Stimulated activated naive CD8-positive, alpha-beta T cell treated with anti-CD3 and anti-CD28 coated beads, Interleukin-15, Interleukin-2, amounts not matched to agents 100 ng/mL and 50 ng/mL, for 24 hours (primary cell): ENCODE measurements at regions not wholly inside any gene's neighbourhood (a gene's known extent, or its start where the extent isn't known, plus 50 kb on each side); places are given as distances from the start of the nearest gene placed in this dataset.

ENCODE experiments used
- H3K27ac Mint-ChIP-seq: one replicate; pipeline ENCODE4 v1.8.0; 2021; ENCODE audit warnings: mild to moderate bottlenecking, mixed read lengths
- H3K27me3 Mint-ChIP-seq: one replicate; pipeline ENCODE4 v1.8.0; 2021; ENCODE audit warnings: mixed read lengths
- H3K36me3 Mint-ChIP-seq: one replicate; pipeline ENCODE4 v1.8.0; 2021; ENCODE audit warnings: low read depth, mixed read lengths
- H3K4me1 Mint-ChIP-seq: one replicate; pipeline ENCODE4 v1.8.0; 2021; ENCODE audit warnings: low read depth, mixed read lengths
- H3K4me3 Mint-ChIP-seq: one replicate; pipeline ENCODE4 v1.8.0; 2021; ENCODE audit warnings: mild to moderate bottlenecking, mixed read lengths
- H3K9me3 Mint-ChIP-seq: one replicate; pipeline ENCODE4 v1.8.0; 2021; ENCODE audit warnings: mixed read lengths

DNA sequence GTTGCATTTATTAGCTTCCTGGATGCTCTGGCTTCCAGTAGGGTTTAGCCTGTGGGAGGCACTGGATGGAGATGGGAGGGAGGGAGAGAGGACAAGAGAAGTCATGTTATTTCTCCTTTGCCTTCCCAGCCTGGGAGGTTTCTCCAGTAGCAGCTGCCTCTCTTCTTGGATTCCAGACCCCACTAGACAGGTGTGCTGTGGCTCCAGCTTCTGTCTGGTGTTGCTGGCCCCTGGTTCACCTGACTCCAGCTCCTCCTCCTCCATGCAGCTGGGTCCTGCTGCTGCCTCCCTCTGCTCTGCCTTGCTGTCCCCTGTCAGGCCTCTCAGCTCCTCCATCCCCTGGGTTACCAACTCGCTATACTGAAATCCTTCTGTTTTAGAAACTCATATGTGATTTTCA lies 188.9 kb upstream of the TNP1 start:
- Mint-ChIP-seq H3K4me1 (no peaks in the 10 kb centered on the region), H3K27ac (no peak overlapping the region), H3K36me3 (no peaks in the 10 kb centered on the region), H3K9me3 (no peaks in the 10 kb centered on the region), H3K4me3 (no peak overlapping the region), H3K27me3 (peaks cover 22% of the 10 kb centered on the region)

- Mint-ChIP-seq H3K36me3 (no peaks in the 10 kb centered on the region), H3K27ac (no peak overlapping the region), H3K4me1 (no peaks in the 10 kb centered on the region), H3K27me3 (peaks cover 22% of the 10 kb centered on the region), H3K9me3 (no peaks in the 10 kb centered on the region), H3K4me3 (no peak overlapping the region)
Measured at GRCh38 chr2:217047631-217048030, 187.8 kb upstream of the TNP1 start.

DNA sequence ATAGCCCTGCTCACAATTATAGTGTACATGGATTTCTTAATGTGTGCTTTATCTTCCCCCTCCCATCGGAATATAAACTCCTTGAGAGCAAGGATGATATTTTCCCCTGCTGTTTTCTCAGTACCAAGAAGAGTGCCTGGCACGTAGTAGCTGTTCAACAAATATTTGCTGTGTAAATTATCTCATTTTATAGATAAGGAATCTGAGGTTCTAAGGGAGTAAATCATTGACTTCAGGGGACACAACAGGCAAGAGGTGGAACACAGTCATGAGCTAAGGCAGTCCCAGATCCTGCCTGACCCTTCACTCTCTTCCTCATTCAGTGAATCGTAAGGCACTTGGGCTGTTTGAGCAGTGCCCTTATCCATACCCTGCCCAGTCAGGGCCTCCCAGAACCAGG lies 187.3 kb upstream of the TNP1 start:
- Mint-ChIP-seq H3K4me1 (no peaks in the 10 kb centered on the region), H3K36me3 (no peaks in the 10 kb centered on the region), H3K27me3 (peaks cover 21% of the 10 kb centered on the region), H3K9me3 (no peaks in the 10 kb centered on the region), H3K4me3 (no peak overlapping the region), H3K27ac (no peak overlapping the region)

GRCh38 chr2:217045700-217046475 lies 186.0 kb upstream of the TNP1 start:
- peaks cover 7% of the 10 kb centered on the region for H3K9me3 Mint-ChIP-seq
- H3K4me3 Mint-ChIP-seq: no peak overlapping the region
- no peaks in the 10 kb centered on the region for H3K4me1 Mint-ChIP-seq
- no peak overlapping the region for H3K27ac Mint-ChIP-seq
- H3K36me3 Mint-ChIP-seq: no peaks in the 10 kb centered on the region
- H3K27me3 Mint-ChIP-seq: peaks cover 25% of the 10 kb centered on the region

GRCh38 chr2:217040099-217040498 lies 180.2 kb upstream of the TNP1 start:
- Mint-ChIP-seq H3K4me1 (no peaks in the 10 kb centered on the region), H3K27ac (no peak overlapping the region), H3K9me3 (peaks cover 7% of the 10 kb centered on the region), H3K4me3 (no peak overlapping the region), H3K36me3 (no peaks in the 10 kb centered on the region), H3K27me3 (peaks cover 14% of the 10 kb centered on the region)

DNA sequence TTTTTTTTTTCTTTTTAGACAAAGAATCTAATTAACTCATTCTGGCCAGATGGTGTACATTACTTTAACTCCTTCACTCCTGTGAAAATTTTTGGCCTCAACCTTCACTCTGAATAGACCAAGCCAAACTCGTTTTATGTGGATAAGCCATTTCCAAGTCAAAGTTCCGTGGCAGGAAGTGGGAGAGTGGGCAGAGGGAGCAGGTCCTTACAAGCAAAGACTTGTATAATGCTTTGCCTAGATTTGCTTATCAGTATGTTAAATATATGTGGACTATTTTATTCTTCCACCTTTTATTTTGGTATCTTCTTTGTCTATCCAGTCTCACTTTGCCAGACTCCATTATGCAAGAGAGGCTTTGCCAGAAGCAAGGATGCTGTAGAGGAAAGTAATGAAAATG lies 178.1 kb upstream of the TNP1 start:
- Mint-ChIP-seq H3K4me1 (no peaks in the 10 kb centered on the region), H3K27ac (no peak overlapping the region), H3K36me3 (no peaks in the 10 kb centered on the region), H3K27me3 (peaks cover 11% of the 10 kb centered on the region), H3K4me3 (no peak overlapping the region), H3K9me3 (peaks cover 7% of the 10 kb centered on the region)

GRCh38 chr2:217037353-217037752 lies 177.5 kb upstream of the TNP1 start:
- H3K4me1 Mint-ChIP-seq: no peaks in the 10 kb centered on the region
- no peak overlapping the region for H3K4me3 Mint-ChIP-seq
- H3K27ac Mint-ChIP-seq: no peak overlapping the region
- H3K9me3 Mint-ChIP-seq: peaks cover 7% of the 10 kb centered on the region
- H3K27me3 Mint-ChIP-seq: peaks cover 11% of the 10 kb centered on the region
- no peaks in the 10 kb centered on the region for H3K36me3 Mint-ChIP-seq

DNA sequence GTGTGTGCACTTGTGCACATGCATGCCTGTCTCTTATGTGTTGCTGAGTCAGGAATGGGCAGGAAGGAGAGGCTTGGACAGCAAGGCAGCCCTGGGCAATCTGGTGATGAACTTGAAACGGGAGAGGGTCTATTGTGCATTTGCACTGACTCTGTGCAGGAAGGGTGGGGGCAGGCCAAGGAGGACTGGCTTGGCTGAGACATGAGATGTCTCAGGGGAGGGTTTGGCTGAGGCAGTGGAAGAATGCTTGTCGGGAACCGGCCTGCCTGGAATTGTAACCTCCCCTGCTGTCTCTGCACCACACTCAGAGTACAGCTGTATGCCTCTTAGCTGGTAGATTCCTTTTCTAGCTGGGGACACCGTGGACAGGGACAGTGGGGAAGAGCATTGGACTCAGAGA lies 176.1 kb upstream of the TNP1 start:
- Mint-ChIP-seq H3K4me1 (no peaks in the 10 kb centered on the region), H3K27ac (no peak overlapping the region), H3K4me3 (no peak overlapping the region), H3K9me3 (no peaks in the 10 kb centered on the region), H3K27me3 (peaks cover 4% of the 10 kb centered on the region), H3K36me3 (no peaks in the 10 kb centered on the region)

DNA sequence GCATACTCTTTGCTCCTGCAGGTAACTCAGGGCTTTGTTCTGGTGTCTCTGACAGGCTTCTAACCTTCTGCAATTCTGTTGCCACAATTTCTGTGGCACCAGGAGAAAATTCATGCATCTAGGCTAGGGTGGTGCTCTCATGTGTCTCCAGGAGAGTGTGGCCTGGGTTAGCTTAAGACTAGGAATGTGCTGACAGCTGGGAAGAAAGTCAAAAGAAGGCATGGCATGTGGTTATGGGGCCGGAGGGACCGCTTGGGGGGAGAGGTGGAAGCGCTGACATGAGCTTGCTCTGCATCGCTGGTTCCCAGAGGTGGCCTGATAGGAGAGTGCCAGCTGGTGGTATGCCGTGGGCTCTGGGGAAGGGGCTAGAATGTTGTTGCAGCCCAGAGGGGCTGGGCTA lies 173.3 kb upstream of the TNP1 start:
- Mint-ChIP-seq H3K9me3 (no peaks in the 10 kb centered on the region), H3K4me3 (no peak overlapping the region), H3K36me3 (no peaks in the 10 kb centered on the region), H3K4me1 (no peaks in the 10 kb centered on the region), H3K27ac (no peak overlapping the region), H3K27me3 (peaks cover 9% of the 10 kb centered on the region)

- peaks cover 13% of the 10 kb centered on the region for H3K27me3 Mint-ChIP-seq
- H3K36me3 Mint-ChIP-seq: no peaks in the 10 kb centered on the region
- no peaks in the 10 kb centered on the region for H3K4me1 Mint-ChIP-seq
- no peak overlapping the region for H3K27ac Mint-ChIP-seq
- H3K4me3 Mint-ChIP-seq: no peak overlapping the region
- H3K9me3 Mint-ChIP-seq: no peaks in the 10 kb centered on the region
Measured at GRCh38 chr2:217031445-217031844, 171.6 kb upstream of the TNP1 start.

DNA sequence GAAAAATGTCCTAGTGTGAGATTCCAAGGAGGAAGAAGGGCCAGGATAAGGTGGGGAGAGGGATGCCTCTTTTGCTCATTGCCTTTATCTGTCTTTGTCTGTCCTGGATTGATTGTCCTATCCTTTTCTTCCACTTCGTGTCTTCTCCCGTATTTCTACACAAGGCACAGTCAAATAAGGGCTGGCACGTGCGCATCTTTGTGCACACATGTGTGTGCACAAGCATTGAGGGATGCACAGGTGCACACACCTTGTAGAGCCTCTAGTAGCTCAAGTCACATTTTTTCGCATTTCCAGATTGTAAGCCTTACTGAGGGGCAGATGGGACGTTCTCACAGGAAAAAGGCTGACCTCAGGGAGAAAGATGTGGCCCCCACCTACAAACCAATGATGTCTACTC lies 170.2 kb upstream of the TNP1 start:
- no peaks in the 10 kb centered on the region for H3K9me3 Mint-ChIP-seq
- no peaks in the 10 kb centered on the region for H3K36me3 Mint-ChIP-seq
- no peak overlapping the region for H3K27ac Mint-ChIP-seq
- H3K4me3 Mint-ChIP-seq: no peak overlapping the region
- H3K4me1 Mint-ChIP-seq: no peaks in the 10 kb centered on the region
- peaks cover 17% of the 10 kb centered on the region for H3K27me3 Mint-ChIP-seq

DNA sequence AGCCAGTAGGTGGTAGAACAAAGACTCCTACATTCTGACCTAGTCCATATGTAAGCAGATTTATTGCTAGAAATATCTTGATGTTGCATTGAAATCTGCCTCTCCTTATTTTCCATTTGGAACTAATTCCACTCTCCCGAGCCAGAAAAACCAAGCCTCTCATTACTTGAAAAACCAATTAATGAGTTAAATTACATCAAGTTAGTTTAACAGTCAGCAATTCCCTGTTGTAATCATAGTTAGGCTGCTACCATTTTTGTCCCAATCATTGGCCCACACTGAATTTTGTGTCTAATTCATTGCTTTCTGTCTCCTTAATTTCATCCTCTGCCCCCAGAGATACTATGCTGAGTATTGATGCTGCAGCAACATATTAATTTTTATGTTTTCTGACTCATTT lies 168.3 kb upstream of the TNP1 start:
- Mint-ChIP-seq H3K27me3 (peaks cover 17% of the 10 kb centered on the region), H3K4me1 (no peaks in the 10 kb centered on the region), H3K27ac (no peak overlapping the region)

GRCh38 chr2:217027414-217027813 lies 167.6 kb upstream of the TNP1 start:
- peaks cover 17% of the 10 kb centered on the region for H3K27me3 Mint-ChIP-seq

More for the DNA sequence above, 168.3 kb upstream of the TNP1 start:
- Mint-ChIP-seq H3K36me3 (no peaks in the 10 kb centered on the region), H3K9me3 (peaks cover 2% of the 10 kb centered on the region), H3K4me3 (no peak overlapping the region)

GRCh38 chr2:217026569-217026968 lies 166.7 kb upstream of the TNP1 start:
- H3K27ac Mint-ChIP-seq: no peak overlapping the region
- H3K4me1 Mint-ChIP-seq: no peaks in the 10 kb centered on the region
- no peaks in the 10 kb centered on the region for H3K36me3 Mint-ChIP-seq
- peaks cover 3% of the 10 kb centered on the region for H3K9me3 Mint-ChIP-seq
- no peak overlapping the region for H3K4me3 Mint-ChIP-seq
- peaks cover 17% of the 10 kb centered on the region for H3K27me3 Mint-ChIP-seq

More at GRCh38 chr2:217027414-217027813, 167.6 kb upstream of the TNP1 start:
- Mint-ChIP-seq H3K4me3 (no peak overlapping the region), H3K36me3 (no peaks in the 10 kb centered on the region), H3K9me3 (peaks cover 3% of the 10 kb centered on the region), H3K27ac (no peak overlapping the region), H3K4me1 (no peaks in the 10 kb centered on the region)

GRCh38 chr2:217026161-217026560 lies 166.3 kb upstream of the TNP1 start:
- no peaks in the 10 kb centered on the region for H3K4me1 Mint-ChIP-seq
- peaks cover 3% of the 10 kb centered on the region for H3K9me3 Mint-ChIP-seq
- no peaks in the 10 kb centered on the region for H3K36me3 Mint-ChIP-seq
- no peak overlapping the region for H3K27ac Mint-ChIP-seq
- H3K4me3 Mint-ChIP-seq: no peak overlapping the region
- H3K27me3 Mint-ChIP-seq: peaks cover 17% of the 10 kb centered on the region

GRCh38 chr2:217023611-217024010 lies 163.7 kb upstream of the TNP1 start:
- Mint-ChIP-seq H3K27ac (no peak overlapping the region), H3K27me3 (peaks cover 13% of the 10 kb centered on the region), H3K4me3 (no peak overlapping the region), H3K36me3 (no peaks in the 10 kb centered on the region), H3K9me3 (peaks cover 3% of the 10 kb centered on the region), H3K4me1 (no peaks in the 10 kb centered on the region)
